ENCODE measurements at regions not wholly inside any gene's neighbourhood (a gene's known extent, or its start where the extent isn't known, plus 50 kb on each side); places are given as distances from the start of the nearest gene placed in this dataset.

GRCh38 chr6:113461153-113461932 lies 395.8 kb upstream of the MARCKS start (continued):
- TF ChIP-seq CTCF (conservative IDR thresholded peaks at IDR 0.05; ENCODE audit: low read depth in 2 of 2) (peak; percentile 44 to 49), ZNF331 (CRISPR knock-in tag; IDR thresholded peaks at IDR 0.05; ENCODE audit: low read depth) (no peak), EZH2 (IDR thresholded peaks at IDR 0.05; ENCODE audit: low read depth, unreplicated experiment) (no peak)

- no peaks in the 10 kb centered on the region for H3K79me2 ChIP-seq (replicated peaks; ENCODE audit: insufficient read depth)
- no peak for TF ChIP-seq ZNF331 (CRISPR knock-in tag; IDR thresholded peaks at IDR 0.05; ENCODE audit: low read depth)
- no peak for TF ChIP-seq REST (IDR thresholded peaks at IDR 0.05; ENCODE audit: unreplicated experiment)
- no peak for TF ChIP-seq STAT1 (IDR thresholded peaks at IDR 0.05; ENCODE audit: unreplicated experiment)
- H2AFZ ChIP-seq, result no peak overlapping the region
- no peaks in the 10 kb centered on the region for H3K27me3 ChIP-seq (ENCODE audit: insufficient read depth)
- H3K4me1 Mint-ChIP-seq, result no peaks in the 10 kb centered on the region
- H3K27ac Mint-ChIP-seq, result no peak overlapping the region
- 0 out of 2 replicates have a peak, but pooled peaks cover 4% of the 10 kb centered on the region for H3K9me2 ChIP-seq (ENCODE audit: insufficient read depth)
- no peaks in the 10 kb centered on the region for H3K27me3 Mint-ChIP-seq (ENCODE audit: insufficient read depth, low read depth, poor library complexity)
- no peak overlapping the region for H3K4me2 ChIP-seq
- DNase-seq (ENCODE audit: low spot score) (no peak), ATAC-seq (no peak)
- no peak overlapping the region for H3K4me3 Mint-ChIP-seq
- no peak overlapping the region for H3K4me3 ChIP-seq
- no peak overlapping the region for H3K27ac ChIP-seq (ENCODE audit: low read depth)
- peaks cover 3% of the 10 kb centered on the region; the same call in 2 of the 3 replicates for H3K9me3 Mint-ChIP-seq
- H3K36me3 ChIP-seq (ENCODE audit: insufficient read depth), result no peaks in the 10 kb centered on the region
- H3K36me3 Mint-ChIP-seq (ENCODE audit: low read depth), result no peaks in the 10 kb centered on the region; the same call in 2 of the 3 replicates
- no peaks in the 10 kb centered on the region for H3F3A ChIP-seq (replicated peaks; ENCODE audit: low read depth)
- no peaks in the 10 kb centered on the region for H4K20me1 ChIP-seq (replicated peaks; ENCODE audit: insufficient read depth)
- no peaks in the 10 kb centered on the region for H3K4me1 ChIP-seq (ENCODE audit: insufficient read depth)
Observed at GRCh38 chr6:113464536-113464935, 392.6 kb upstream of the MARCKS start.

- ATAC-seq, result no peak
- no peak for TF ChIP-seq POLR2AphosphoS5 (IDR thresholded peaks at IDR 0.05; ENCODE audit: low read depth)
- no peak for TF ChIP-seq ZNF331 (CRISPR knock-in tag; IDR thresholded peaks at IDR 0.05; ENCODE audit: low read depth)
- TF ChIP-seq EZH2 (IDR thresholded peaks at IDR 0.05; ENCODE audit: low read depth, unreplicated experiment), result no peak
- no peak for TF ChIP-seq CTCF (conservative IDR thresholded peaks at IDR 0.05; ENCODE audit: low read depth in 2 of 2)
- TF ChIP-seq ETS1 (IDR thresholded peaks at IDR 0.05), result no peak
- no peaks in the 10 kb centered on the region for H3K27me3 ChIP-seq (ENCODE audit: insufficient read depth)
- no peak overlapping the region for H3K4me2 ChIP-seq
- no peak overlapping the region for H3K4me3 ChIP-seq
- no peak for DNase-seq (ENCODE audit: low spot score)
- H3K27ac ChIP-seq (ENCODE audit: low read depth), result no peak overlapping the region
- H2AFZ ChIP-seq, result no peak overlapping the region
- H3F3A ChIP-seq (replicated peaks; ENCODE audit: low read depth), result no peaks in the 10 kb centered on the region
- no peaks in the 10 kb centered on the region for H3K4me1 ChIP-seq (ENCODE audit: insufficient read depth)
- H3K9me2 ChIP-seq (ENCODE audit: insufficient read depth), result 0 out of 2 replicates have a peak, but pooled peaks cover 4% of the 10 kb centered on the region
- H3K36me3 Mint-ChIP-seq (ENCODE audit: low read depth), result no peaks in the 10 kb centered on the region; the same call in 2 of the 3 replicates
- no peak overlapping the region for H3K4me3 Mint-ChIP-seq
- H3K27me3 Mint-ChIP-seq (ENCODE audit: insufficient read depth, low read depth, poor library complexity), result no peaks in the 10 kb centered on the region
- H3K79me2 ChIP-seq (replicated peaks; ENCODE audit: insufficient read depth), result no peaks in the 10 kb centered on the region
- H3K36me3 ChIP-seq (ENCODE audit: insufficient read depth), result no peaks in the 10 kb centered on the region
- no peaks in the 10 kb centered on the region for H3K4me1 Mint-ChIP-seq
- H4K20me1 ChIP-seq (replicated peaks; ENCODE audit: insufficient read depth), result no peaks in the 10 kb centered on the region
- peaks cover 3% of the 10 kb centered on the region; the same call in 2 of the 3 replicates for H3K9me3 Mint-ChIP-seq
- H3K27ac Mint-ChIP-seq, result no peak overlapping the region
Observed at GRCh38 chr6:113464960-113465359, 392.2 kb upstream of the MARCKS start.
